A549 (cell line): ENCODE measurements at regions not wholly inside any gene's neighbourhood (a gene's known extent, or its start where the extent isn't known, plus 50 kb on each side); places are given as distances from the start of the nearest gene placed in this dataset.

Experiments used
- ATAC-seq, 2 experiments: fragments of 200-7000 bp in 1 of 2; fragments of >200 bp in 1 of 2; cut with Nextera tagmentation in 1 of 2; cut with Tn5 transposase in 1 of 2; 3 replicates each; pipeline versions ENCODE4 v1.8.0 to v1.9.1; 2018 to 2020; ENCODE audit warnings: mild to moderate bottlenecking in 1 of 2, moderate library complexity in 1 of 2
- CTCF ChIA-PET: fragments of 300-600 bp; sonication (Branson Sonifier 250); formaldehyde crosslinking; extraction: SDS; loops from one replicate; lab custom pipeline; 2021; ENCODE audit warnings: antibody characterized with exemption, inconsistent platforms; lab: Yijun Ruan, JAX
- POLR2A ChIA-PET: fragments of 350-600 bp; formaldehyde crosslinking; extraction: SDS; loops from one replicate; lab custom pipeline; 2021; ENCODE audit warnings: antibody characterized with exemption, inconsistent platforms; lab: Yijun Ruan, JAX
- DNase-seq, 2 experiments: peaks; one replicate each; pipeline versions ENCODE4 v3.0.0 to v3.0.0-alpha.2; 2011 to 2016; ENCODE audit warnings: low read depth in 1 of 2, low spot score in 1 of 2
- FAIRE-seq: peaks from 2 replicates; lab custom pipeline; 2011; peaks lifted over from hg19 to GRCh38; lab: Jason Lieb, UNC
- H3K27ac ChIP-seq, 2 experiments: fragments of >200 bp; sonication (Bioruptor Twin); formaldehyde crosslinking; 3 replicates each; pipeline ENCODE4 v1.5.1; 2016 to 2017
- H3K4me1 ChIP-seq: fragments of >200 bp; sonication (Bioruptor Twin); formaldehyde crosslinking; 3 replicates; pipeline ENCODE4 v1.6.1; 2016
- H3K4me2 ChIP-seq: fragments of >200 bp; sonication (Bioruptor Twin); formaldehyde crosslinking; 3 replicates; pipeline ENCODE4 v1.6.1; 2016
- H3K4me3 ChIP-seq: fragments of >200 bp; sonication (Bioruptor Twin); formaldehyde crosslinking; 3 replicates; pipeline ENCODE4 v1.5.1; 2016
- H3K9me3 ChIP-seq: fragments of >200 bp; sonication (Bioruptor Twin); formaldehyde crosslinking; 3 replicates; pipeline ENCODE4 v1.6.1; 2016
- BCL3 ChIP-seq: fragments of >200 bp; sonication (Bioruptor Twin); formaldehyde crosslinking; IDR thresholded peaks from 3 replicates; pipeline ENCODE4 v1.6.1; 2016
- CBX2 ChIP-seq: fragments of 200-600 bp; sonication (generic); IDR thresholded peaks from 2 replicates; pipeline ENCODE4 v1.6.1; 2016; ENCODE audit warnings: low read depth, mild to moderate bottlenecking, borderline replicate concordance
- CBX8 ChIP-seq: fragments of 200-600 bp; sonication (generic); IDR thresholded peaks from 2 replicates; pipeline ENCODE4 v1.6.1; 2016
- CHD4 ChIP-seq: fragments of 200-600 bp; sonication (generic); IDR thresholded peaks from 2 replicates; pipeline ENCODE4 v1.6.1; 2016; ENCODE audit warnings: antibody characterized with exemption, mild to moderate bottlenecking, borderline replicate concordance
- CTCF ChIP-seq: fragments of >200 bp; sonication (Bioruptor Twin); formaldehyde crosslinking; IDR thresholded peaks from 3 replicates; pipeline ENCODE4 v1.5.1; 2016
- E2F6 ChIP-seq: IDR thresholded peaks from 2 replicates; pipeline ENCODE4 v1.6.1; 2012; ENCODE audit warnings: low read depth, borderline replicate concordance
- EHF ChIP-seq: fragments of 250-450 bp; sonication (Bioruptor Pico); IDR thresholded peaks from 2 replicates; pipeline ENCODE4 v1.5.0; 2020; ENCODE audit warnings: mild to moderate bottlenecking
- ELK1 ChIP-seq: fragments of 150-350 bp; IDR thresholded peaks from 2 replicates; pipeline ENCODE4 v1.6.1; 2014; ENCODE audit warnings: low read depth, mild to moderate bottlenecking, low read length
- EP300 ChIP-seq, 2 experiments: fragments of >200 bp; sonication (Bioruptor Twin); formaldehyde crosslinking; IDR thresholded peaks; 2 replicates in 1 of 2; 3 replicates in 1 of 2; pipeline ENCODE4 v1.6.1; 2016 to 2017
- FOSB ChIP-seq: fragments of 250-450 bp; sonication (Bioruptor Pico); IDR thresholded peaks from 2 replicates; pipeline ENCODE4 v1.5.0; 2020; ENCODE audit warnings: mild to moderate bottlenecking, moderate library complexity
- FOSL2 ChIP-seq, 2 experiments: fragments of 450-650 bp in 1 of 2; fragments of >200 bp in 1 of 2; sonication (Bioruptor Twin) in 1 of 2; formaldehyde crosslinking; IDR thresholded peaks; 2 replicates each; pipeline versions ENCODE4 v1.5.0 to v1.6.1; 2016 to 2020; ENCODE audit warnings: mild to moderate bottlenecking in 1 of 2, moderate library complexity in 1 of 2
- GATA3 ChIP-seq: IDR thresholded peaks from 2 replicates; pipeline ENCODE4 v1.6.1; 2012; ENCODE audit warnings: borderline replicate concordance
- HDAC2 ChIP-seq: fragments of 200-600 bp; sonication (generic); IDR thresholded peaks from 2 replicates; pipeline ENCODE4 v1.6.1; 2016
- HEYL ChIP-seq: fragments of 250-450 bp; sonication (Bioruptor Pico); IDR thresholded peaks from 2 replicates; pipeline ENCODE4 v1.8.0; 2021; ENCODE audit warnings: mild to moderate bottlenecking, moderate library complexity
- HOXA7 ChIP-seq: fragments of 250-450 bp; sonication (Bioruptor Pico); IDR thresholded peaks from 2 replicates; pipeline ENCODE4 v1.5.0; 2020; ENCODE audit warnings: mild to moderate bottlenecking, moderate library complexity
- HOXB13 ChIP-seq: fragments of 250-450 bp; sonication (Bioruptor Pico); IDR thresholded peaks from 2 replicates; pipeline ENCODE4 v1.5.0; 2020; ENCODE audit warnings: low read depth, mild to moderate bottlenecking, moderate library complexity
- MAZ ChIP-seq: fragments of 150-350 bp; IDR thresholded peaks from 2 replicates; pipeline ENCODE4 v1.6.1; 2014; ENCODE audit warnings: antibody characterized with exemption, low read depth, low read length, borderline replicate concordance
- MYC ChIP-seq: IDR thresholded peaks from 2 replicates; pipeline ENCODE4 v1.6.1; 2012; ENCODE audit warnings: mild to moderate bottlenecking, inconsistent platforms, low read length, improper control_type of control experiment, borderline replicate concordance
- PHF8 ChIP-seq: fragments of 200-600 bp; sonication (generic); IDR thresholded peaks from 2 replicates; pipeline ENCODE4 v1.6.1; 2016; ENCODE audit warnings: low read depth, mild to moderate bottlenecking, antibody characterized with exemption, moderate library complexity, borderline replicate concordance
- REST ChIP-seq: fragments of 200-600 bp; sonication (generic); IDR thresholded peaks from 2 replicates; pipeline ENCODE4 v1.6.1; 2016; ENCODE audit warnings: antibody characterized with exemption, mild to moderate bottlenecking, moderate library complexity
- TP53 ChIP-seq: fragments of 250-450 bp; sonication (Bioruptor Pico); IDR thresholded peaks from 2 replicates; pipeline ENCODE4 v1.5.0; 2021; ENCODE audit warnings: mild to moderate bottlenecking, moderate library complexity
- USF2 ChIP-seq: fragments of 450-650 bp; IDR thresholded peaks from 2 replicates; pipeline ENCODE4 v1.6.1; 2014; ENCODE audit warnings: antibody characterized with exemption
- ZC3H11A ChIP-seq: fragments of 450-650 bp; IDR thresholded peaks from 2 replicates; pipeline ENCODE4 v1.6.1; 2014; ENCODE audit warnings: antibody characterized with exemption, mild to moderate bottlenecking
- WGBS: methylation state at CpG from one replicate; pipeline ENCODE4 v1.1.6; 2017; ENCODE audit errors: missing lambda C conversion rate; 5-methylcytosine and 5-hydroxymethylcytosine counted together

- TF ChIP-seq HOXB13 (CRISPR knock-in tag): no peak
- no peak for TF ChIP-seq MAZ
Observed at GRCh38 chr13:105135852-105136615, 1399.4 kb downstream of the EFNB2 start (continued).

- 17% methylated on average over 2 of the region's 2 CpGs for WGBS
- FAIRE-seq (no peak), ATAC-seq (no peak), DNase-seq (no peak)
- H3K4me1 ChIP-seq: no peaks in the 10 kb centered on the region
- TF ChIP-seq USF2 (no peak), FOSL2 (IDR thresholded peaks at IDR 0.05) (no peak), FOSL2 (CRISPR knock-in tag; IDR thresholded peaks at IDR 0.05) (no peak), FOSB (no peak), HDAC2 (no peak), CBX2 (no peak), CBX8 (no peak), HOXA7 (no peak), ELK1 (no peak), GATA3 (no peak), PHF8 (no peak), BCL3 (no peak)
- ChIA-PET POLR2A (no interaction called here), CTCF (no interaction called here)
- no peak overlapping the region for H3K4me2 ChIP-seq
- H3K9me3 ChIP-seq: no peaks in the 10 kb centered on the region
- H3K27ac ChIP-seq: no peak overlapping the region
- no peak overlapping the region for H3K4me3 ChIP-seq
Observed at GRCh38 chr13:105127732-105128131, 1407.7 kb downstream of the EFNB2 start.

GRCh38 chr13:105121221-105121620, 1414.2 kb downstream of the EFNB2 start:
- FAIRE-seq: no peak
- Histone ChIP-seq H3K4me2 (no peak overlapping the region), H3K27ac (no peak overlapping the region), H3K9me3 (no peaks in the 10 kb centered on the region), H3K4me1 (no peaks in the 10 kb centered on the region), H3K4me3 (no peak overlapping the region)
- CTCF ChIA-PET: no interaction called here
- no peak for ATAC-seq
- POLR2A ChIA-PET: no interaction called here
- no peak for DNase-seq
- 29% methylated on average over 4 of the region's 4 CpGs for WGBS
- TF ChIP-seq E2F6 (no peak), MYC (no peak), TP53 (CRISPR knock-in tag) (no peak), EHF (CRISPR knock-in tag) (no peak), HEYL (no peak), GATA3 (no peak), REST (no peak), CTCF (no peak), USF2 (no peak), EP300 (IDR thresholded peaks at IDR 0.05) (no peak), CHD4 (no peak), ZC3H11A (no peak)
